A549 (cell line): ENCODE measurements at regions not wholly inside any gene's neighbourhood (a gene's known extent, or its start where the extent isn't known, plus 50 kb on each side); places are given as distances from the start of the nearest gene placed in this dataset.

Experiments
- CHD2 ChIP-seq: fragments of 150-350 bp; IDR thresholded peaks from 2 replicates; pipeline ENCODE4 v1.6.1; 2014; ENCODE audit warnings: low read length; ENCODE audit not compliant: partially characterized antibody
- CTCF ChIP-seq: fragments of >200 bp; sonication (Bioruptor Twin); formaldehyde crosslinking; IDR thresholded peaks from 3 replicates; pipeline ENCODE4 v1.5.1; 2016
- POLR2A ChIP-seq: IDR thresholded peaks from 2 replicates; pipeline ENCODE4 v1.6.1; 2012; ENCODE audit warnings: mild to moderate bottlenecking, low read length
- ZFP36 ChIP-seq: fragments of 450-650 bp; IDR thresholded peaks from 2 replicates; pipeline ENCODE4 v1.6.1; 2014; ENCODE audit warnings: borderline replicate concordance; ENCODE audit not compliant: partially characterized antibody

- TF ChIP-seq CHD2 (no peak), CTCF (no peak), ZFP36 (no peak), POLR2A (no peak)
Observed at GRCh38 chr3:102006812-102007485, 157.6 kb downstream of the NFKBIZ start.
